Nephron progenitor cell (in vitro differentiated cells): ENCODE measurements at regions not wholly inside any gene's neighbourhood (a gene's known extent, or its start where the extent isn't known, plus 50 kb on each side); places are given as distances from the start of the nearest gene placed in this dataset.

Experiments
- DNase-seq: peaks from one replicate; pipeline ENCODE4 v3.0.0; 2021
- H3K27ac Mint-ChIP-seq: 2 replicates; pipeline ENCODE4 v1.8.0; 2021; ENCODE audit warnings: mild to moderate bottlenecking, moderate library complexity, mixed read lengths
- H3K27me3 Mint-ChIP-seq: 2 replicates; pipeline ENCODE4 v1.8.0; 2021; ENCODE audit warnings: mild to moderate bottlenecking, low read depth, mixed read lengths; ENCODE audit not compliant: poor library complexity
- H3K36me3 Mint-ChIP-seq: 2 replicates; pipeline ENCODE4 v1.8.0; 2021; ENCODE audit warnings: low read depth, mixed read lengths
- H3K4me1 Mint-ChIP-seq: 2 replicates; pipeline ENCODE4 v1.8.0; 2021; ENCODE audit warnings: mixed read lengths
- H3K4me3 Mint-ChIP-seq: 2 replicates; pipeline ENCODE4 v1.8.0; 2021; ENCODE audit warnings: mild to moderate bottlenecking, moderate library complexity, mixed read lengths
- H3K9me3 Mint-ChIP-seq: 2 replicates; pipeline ENCODE4 v1.8.0; 2021; ENCODE audit warnings: mild to moderate bottlenecking, moderate library complexity, mixed read lengths
- CTCF ChIP-seq: fragments of 200-600 bp; sonication (generic); IDR thresholded peaks from 2 replicates; pipeline ENCODE4 v1.5.0; 2021; ENCODE audit warnings: antibody characterized with exemption

GRCh38 chr6:53974941-53975340 lies 136.3 kb upstream of the MLIP start:
- TF ChIP-seq CTCF, result no peak
- Mint-ChIP-seq H3K4me1 (no peaks in the 10 kb centered on the region), H3K27me3 (peaks cover 5% of the 10 kb centered on the region), H3K9me3 (no peaks in the 10 kb centered on the region), H3K36me3 (no peaks in the 10 kb centered on the region), H3K27ac (no peak overlapping the region), H3K4me3 (no peak overlapping the region)
- DNase-seq, result no peak

GRCh38 chr6:53975941-53976615 lies 135.2 kb upstream of the MLIP start:
- H3K4me1 Mint-ChIP-seq, result no peaks in the 10 kb centered on the region
- H3K36me3 Mint-ChIP-seq, result no peaks in the 10 kb centered on the region
- no peak for DNase-seq
- H3K27me3 Mint-ChIP-seq, result peaks cover 5% of the 10 kb centered on the region
- no peaks in the 10 kb centered on the region for H3K9me3 Mint-ChIP-seq
- no peak for TF ChIP-seq CTCF
- H3K4me3 Mint-ChIP-seq, result no peak overlapping the region
- H3K27ac Mint-ChIP-seq, result peak overlapping the region; percentile 58

- no peaks in the 10 kb centered on the region for H3K9me3 Mint-ChIP-seq
- H3K27me3 Mint-ChIP-seq, result peaks cover 2% of the 10 kb centered on the region
- no peaks in the 10 kb centered on the region for H3K4me1 Mint-ChIP-seq
- TF ChIP-seq CTCF, result no peak
- no peak for DNase-seq
- no peaks in the 10 kb centered on the region for H3K36me3 Mint-ChIP-seq
- H3K4me3 Mint-ChIP-seq, result no peak overlapping the region
- no peak overlapping the region for H3K27ac Mint-ChIP-seq
These were observed 133.7 kb upstream of the MLIP start for GRCh38 chr6:53977551-53977950.

GRCh38 chr6:53979468-53980067 lies 131.7 kb upstream of the MLIP start:
- no peaks in the 10 kb centered on the region for H3K27me3 Mint-ChIP-seq
- no peaks in the 10 kb centered on the region for H3K9me3 Mint-ChIP-seq
- H3K4me3 Mint-ChIP-seq, result no peak overlapping the region
- DNase-seq, result peak; percentile 25
- H3K27ac Mint-ChIP-seq, result no peak overlapping the region
- no peaks in the 10 kb centered on the region for H3K36me3 Mint-ChIP-seq
- H3K4me1 Mint-ChIP-seq, result no peaks in the 10 kb centered on the region
- peak; percentile 87 for TF ChIP-seq CTCF

GRCh38 chr6:53982366-53983050 lies 128.7 kb upstream of the MLIP start:
- no peak for TF ChIP-seq CTCF
- no peak overlapping the region for H3K4me3 Mint-ChIP-seq
- H3K36me3 Mint-ChIP-seq, result no peaks in the 10 kb centered on the region
- no peaks in the 10 kb centered on the region for H3K9me3 Mint-ChIP-seq
- peaks cover 4% of the 10 kb centered on the region for H3K27me3 Mint-ChIP-seq
- no peak overlapping the region for H3K27ac Mint-ChIP-seq
- H3K4me1 Mint-ChIP-seq, result peaks cover 14% of the 10 kb centered on the region
- DNase-seq, result no peak
